ENCODE measurements at regions not wholly inside any gene's neighbourhood (a gene's known extent, or its start where the extent isn't known, plus 50 kb on each side); places are given as distances from the start of the nearest gene placed in this dataset.

GRCh38 chr3:127427666-127428065 lies 139.8 kb upstream of the PRR20G start:
- Histone ChIP-seq H3K14ac (ENCODE audit: insufficient read depth, low read length) (no peak overlapping the region), H2BK120ac (ENCODE audit: low read depth, low read length, poor library complexity, severe bottlenecking) (no peak overlapping the region), H2BK15ac (ENCODE audit: low read depth, low read length) (no peak overlapping the region), H3K9ac (ENCODE audit: extremely low read depth, insufficient read length, low read length) (no peak overlapping the region), H3K9me3 (ENCODE audit: control insufficient read depth, low read depth, low read length) (no peaks in the 10 kb centered on the region), H3K79me1 (ENCODE audit: insufficient read depth, low read depth, low read length, poor library complexity, severe bottlenecking) (no peaks in the 10 kb centered on the region), H3K23ac (ENCODE audit: insufficient read length, low read depth, low read length) (no peak overlapping the region), H4K5ac (ENCODE audit: insufficient read length, low read depth, low read length) (no peak overlapping the region), H2BK12ac (ENCODE audit: insufficient read length, low read depth, low read length) (no peak overlapping the region), H3K4me2 (ENCODE audit: insufficient read depth, insufficient read length, low read length) (no peak overlapping the region), H3K4me1 (ENCODE audit: insufficient read depth, low read length) (peaks cover 7% of the 10 kb centered on the region), H2AK5ac (ENCODE audit: insufficient read length, low read length) (no peak overlapping the region), H3T11ph (ENCODE audit: low read length) (no peak overlapping the region), H3K23me2 (ENCODE audit: insufficient read length, low read depth, low read length, poor library complexity, severe bottlenecking) (no peaks in the 10 kb centered on the region), H4K20me1 (ENCODE audit: control insufficient read depth, insufficient read depth, insufficient read length) (no peaks in the 10 kb centered on the region), H4K8ac (replicated peaks; ENCODE audit: insufficient read length, low read depth, low read length) (no peak overlapping the region), H3K4ac (ENCODE audit: low read depth, low read length) (no peak overlapping the region), H3K27ac (ENCODE audit: insufficient read length, low read depth, low read length) (no peak overlapping the region), H3K27me3 (ENCODE audit: insufficient read depth, low read length) (no peaks in the 10 kb centered on the region; the same call in 1 of the 2 replicates), H4K91ac (ENCODE audit: insufficient read length, low read depth, low read length) (no peak overlapping the region), H2BK20ac (ENCODE audit: low read depth, low read length, poor library complexity, severe bottlenecking) (no peak overlapping the region), H3K79me2 (ENCODE audit: insufficient read depth, low read length) (no peaks in the 10 kb centered on the region), H3K56ac (ENCODE audit: insufficient read length, low read depth, low read length) (no peak overlapping the region), H2AFZ (ENCODE audit: low read length) (no peak overlapping the region), H2BK5ac (ENCODE audit: insufficient read length, low read length) (no peak overlapping the region), H3K18ac (ENCODE audit: insufficient read length, low read depth, low read length) (no peak overlapping the region)
- H3K4me1 Mint-ChIP-seq: peaks cover 26 to 46% of the 10 kb centered on the region in 2 experiments
- no peak for TF ChIP-seq CTCF (conservative IDR thresholded peaks at IDR 0.05)
- no CpG with 5 or more reads among the region's 8 CpGs for WGBS (ENCODE audit: extremely low coverage, insufficient read length, low lambda C conversion rate)
- peak; percentile 19 for DNase-seq
- H3K9me3 Mint-ChIP-seq: no peaks in the 10 kb centered on the region; a peak in 1 of 5 replicates
- H3K27me3 Mint-ChIP-seq (ENCODE audit: low read depth): peaks cover 15% of the 10 kb centered on the region
- H3K4me3 Mint-ChIP-seq: no peak overlapping the region
- H3K27ac Mint-ChIP-seq: peak overlapping the region in 2 of 3 experiments; percentile 56 to 84; a peak in 3 of 7 replicates
- no peaks in the 10 kb centered on the region for H3K36me3 Mint-ChIP-seq (ENCODE audit: insufficient read depth in 1 of 3, low read depth in 3 of 3)
